ENCODE measurements at regions not wholly inside any gene's neighbourhood (a gene's known extent, or its start where the extent isn't known, plus 50 kb on each side); places are given as distances from the start of the nearest gene placed in this dataset.

DNA sequence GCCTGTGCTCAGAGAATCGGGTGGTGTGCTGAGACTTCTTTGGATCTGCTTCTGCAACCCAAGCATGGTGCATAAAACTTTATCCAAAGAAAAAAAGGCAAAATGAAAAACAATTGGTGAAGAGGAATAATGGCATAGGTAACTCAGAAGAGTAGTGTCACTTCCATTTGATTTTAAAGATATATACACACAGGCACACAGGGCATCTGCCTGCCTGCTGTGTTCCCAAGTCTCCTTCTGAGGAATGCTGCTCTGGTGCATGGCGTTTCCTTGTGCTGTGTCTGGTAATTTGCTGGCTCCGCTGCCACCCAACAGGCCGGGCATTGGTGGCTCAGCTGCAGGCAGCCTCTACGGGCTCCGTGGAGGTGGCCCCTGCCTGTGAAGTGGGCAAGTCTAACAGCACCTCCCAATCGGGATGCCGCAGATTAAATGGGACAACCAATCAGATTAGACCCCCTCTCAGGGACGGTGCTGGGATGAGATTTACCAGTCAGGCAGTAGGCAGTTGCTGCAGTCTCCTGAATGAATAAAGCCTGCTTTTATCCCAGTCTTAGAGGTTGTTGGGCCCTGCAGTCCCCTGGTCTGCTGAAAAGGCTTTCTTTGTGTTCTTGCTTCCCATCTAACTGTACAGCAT is 253.7 kb upstream of the RASGRP1 start:
- TF ChIP-seq POLR2A (IDR thresholded peaks at IDR 0.05) (no peak), POLR2AphosphoS5 (IDR thresholded peaks at IDR 0.05; ENCODE audit: insufficient read depth in 1 of 2, low read depth in 1 of 2) (no peak)
- TF ChIP-seq, protein P1, sequence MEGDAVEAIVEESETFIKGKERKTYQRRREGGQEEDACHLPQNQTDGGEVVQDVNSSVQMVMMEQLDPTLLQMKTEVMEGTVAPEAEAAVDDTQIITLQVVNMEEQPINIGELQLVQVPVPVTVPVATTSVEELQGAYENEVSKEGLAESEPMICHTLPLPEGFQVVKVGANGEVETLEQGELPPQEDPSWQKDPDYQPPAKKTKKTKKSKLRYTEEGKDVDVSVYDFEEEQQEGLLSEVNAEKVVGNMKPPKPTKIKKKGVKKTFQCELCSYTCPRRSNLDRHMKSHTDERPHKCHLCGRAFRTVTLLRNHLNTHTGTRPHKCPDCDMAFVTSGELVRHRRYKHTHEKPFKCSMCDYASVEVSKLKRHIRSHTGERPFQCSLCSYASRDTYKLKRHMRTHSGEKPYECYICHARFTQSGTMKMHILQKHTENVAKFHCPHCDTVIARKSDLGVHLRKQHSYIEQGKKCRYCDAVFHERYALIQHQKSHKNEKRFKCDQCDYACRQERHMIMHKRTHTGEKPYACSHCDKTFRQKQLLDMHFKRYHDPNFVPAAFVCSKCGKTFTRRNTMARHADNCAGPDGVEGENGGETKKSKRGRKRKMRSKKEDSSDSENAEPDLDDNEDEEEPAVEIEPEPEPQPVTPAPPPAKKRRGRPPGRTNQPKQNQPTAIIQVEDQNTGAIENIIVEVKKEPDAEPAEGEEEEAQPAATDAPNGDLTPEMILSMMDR (IDR thresholded peaks at IDR 0.05), result no peak

All from vagina (tissue), 2 donors.